ENCODE measurements at regions not wholly inside any gene's neighbourhood (a gene's known extent, or its start where the extent isn't known, plus 50 kb on each side); places are given as distances from the start of the nearest gene placed in this dataset.

GRCh38 chr6:150765067-150765764 is 100.3 kb upstream of the MTHFD1L start:
- TF ChIP-seq, protein P1, sequence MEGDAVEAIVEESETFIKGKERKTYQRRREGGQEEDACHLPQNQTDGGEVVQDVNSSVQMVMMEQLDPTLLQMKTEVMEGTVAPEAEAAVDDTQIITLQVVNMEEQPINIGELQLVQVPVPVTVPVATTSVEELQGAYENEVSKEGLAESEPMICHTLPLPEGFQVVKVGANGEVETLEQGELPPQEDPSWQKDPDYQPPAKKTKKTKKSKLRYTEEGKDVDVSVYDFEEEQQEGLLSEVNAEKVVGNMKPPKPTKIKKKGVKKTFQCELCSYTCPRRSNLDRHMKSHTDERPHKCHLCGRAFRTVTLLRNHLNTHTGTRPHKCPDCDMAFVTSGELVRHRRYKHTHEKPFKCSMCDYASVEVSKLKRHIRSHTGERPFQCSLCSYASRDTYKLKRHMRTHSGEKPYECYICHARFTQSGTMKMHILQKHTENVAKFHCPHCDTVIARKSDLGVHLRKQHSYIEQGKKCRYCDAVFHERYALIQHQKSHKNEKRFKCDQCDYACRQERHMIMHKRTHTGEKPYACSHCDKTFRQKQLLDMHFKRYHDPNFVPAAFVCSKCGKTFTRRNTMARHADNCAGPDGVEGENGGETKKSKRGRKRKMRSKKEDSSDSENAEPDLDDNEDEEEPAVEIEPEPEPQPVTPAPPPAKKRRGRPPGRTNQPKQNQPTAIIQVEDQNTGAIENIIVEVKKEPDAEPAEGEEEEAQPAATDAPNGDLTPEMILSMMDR (IDR thresholded peaks at IDR 0.05; ENCODE audit: control extremely low read depth in 1 of 3, insufficient read depth in 1 of 3, low read depth in 1 of 3, low read length in 3 of 3): no peak
- TF ChIP-seq POLR2AphosphoS5 (IDR thresholded peaks at IDR 0.05; ENCODE audit: low read depth, low read length) (no peak), TAF1 (IDR thresholded peaks at IDR 0.05; ENCODE audit: low read depth, low read length) (no peak), SP2 (IDR thresholded peaks at IDR 0.05; ENCODE audit: low read length) (no peak), YY1 (IDR thresholded peaks at IDR 0.05; ENCODE audit: low read depth, low read length) (no peak), RAD21 (IDR thresholded peaks at IDR 0.05 in 1 of 2, conservative IDR thresholded peaks at IDR 0.05 in 1 of 2; ENCODE audit: low read depth in 2 of 2, low read length in 2 of 2) (no peak), POLR2A (IDR thresholded peaks at IDR 0.05; ENCODE audit: control extremely low read depth in 1 of 2, low read depth in 2 of 2, low read length in 2 of 2) (no peak), JUND (IDR thresholded peaks at IDR 0.05; ENCODE audit: low read length) (no peak), CEBPB (IDR thresholded peaks at IDR 0.05; ENCODE audit: low read depth, low read length) (no peak)
- TF ChIP-seq, protein P2, sequence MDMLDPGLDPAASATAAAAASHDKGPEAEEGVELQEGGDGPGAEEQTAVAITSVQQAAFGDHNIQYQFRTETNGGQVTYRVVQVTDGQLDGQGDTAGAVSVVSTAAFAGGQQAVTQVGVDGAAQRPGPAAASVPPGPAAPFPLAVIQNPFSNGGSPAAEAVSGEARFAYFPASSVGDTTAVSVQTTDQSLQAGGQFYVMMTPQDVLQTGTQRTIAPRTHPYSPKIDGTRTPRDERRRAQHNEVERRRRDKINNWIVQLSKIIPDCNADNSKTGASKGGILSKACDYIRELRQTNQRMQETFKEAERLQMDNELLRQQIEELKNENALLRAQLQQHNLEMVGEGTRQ (IDR thresholded peaks at IDR 0.05; ENCODE audit: low read length): no peak
- TF ChIP-seq, protein P3, sequence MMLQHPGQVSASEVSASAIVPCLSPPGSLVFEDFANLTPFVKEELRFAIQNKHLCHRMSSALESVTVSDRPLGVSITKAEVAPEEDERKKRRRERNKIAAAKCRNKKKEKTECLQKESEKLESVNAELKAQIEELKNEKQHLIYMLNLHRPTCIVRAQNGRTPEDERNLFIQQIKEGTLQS (IDR thresholded peaks at IDR 0.05; ENCODE audit: insufficient read depth, low read depth, low read length): no peak

All from H1 (cell line).